IMR-90 (cell line): ENCODE measurements at regions not wholly inside any gene's neighbourhood (a gene's known extent, or its start where the extent isn't known, plus 50 kb on each side); places are given as distances from the start of the nearest gene placed in this dataset.

Experiments used
- BHLHE40 ChIP-seq: fragments of 150-350 bp; IDR thresholded peaks from 2 replicates; pipeline ENCODE4 v1.6.1; 2016; ENCODE audit warnings: mild to moderate bottlenecking, low read depth, low read length
- CTCF ChIP-seq: conservative IDR thresholded peaks from 2 replicates; pipeline ENCODE4 v1.5.1; 2012; ENCODE audit warnings: mild to moderate bottlenecking, low read depth, low read length, improper control_type of control experiment
- MAFK ChIP-seq: IDR thresholded peaks from 2 replicates; pipeline ENCODE4 v1.6.1; 2012; ENCODE audit warnings: low read depth, low read length, improper control_type of control experiment
- MXI1 ChIP-seq: IDR thresholded peaks from 2 replicates; pipeline ENCODE4 v1.6.1; 2012; ENCODE audit warnings: low read depth, mild to moderate bottlenecking, low read length, moderate library complexity, borderline replicate concordance
- POLR2A ChIP-seq: IDR thresholded peaks from 2 replicates; pipeline ENCODE4 v1.6.1; 2012; ENCODE audit warnings: mild to moderate bottlenecking, low read depth, low read length
- RCOR1 ChIP-seq: IDR thresholded peaks from 2 replicates; pipeline ENCODE4 v1.6.1; 2012; ENCODE audit warnings: mild to moderate bottlenecking, low read length, improper control_type of control experiment; ENCODE audit not compliant: insufficient replicate concordance
- SMC3 ChIP-seq: fragments of 150-350 bp; IDR thresholded peaks from 2 replicates; pipeline ENCODE4 v1.6.1; 2016; ENCODE audit warnings: low read depth, mild to moderate bottlenecking, antibody characterized with exemption, low read length, moderate library complexity

DNA sequence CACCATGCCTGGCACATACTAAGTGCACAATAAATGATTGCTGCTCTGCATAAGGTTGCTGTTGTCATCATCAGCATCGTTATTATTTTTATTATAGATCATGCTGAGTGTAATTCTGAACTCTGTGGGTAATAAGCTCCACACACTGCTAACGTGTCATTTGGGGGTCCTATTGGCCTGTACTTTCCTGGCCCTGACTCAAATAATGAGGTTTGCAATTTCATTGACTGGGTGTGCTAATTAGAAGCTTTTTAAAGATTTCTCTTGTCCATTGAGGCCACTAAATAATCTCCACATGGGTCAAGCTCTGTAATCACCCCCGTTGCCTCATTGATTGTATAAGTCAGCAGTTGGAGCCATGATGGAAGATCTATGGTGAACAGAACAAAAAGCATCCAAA is 320.8 kb upstream of the TMPO start:
- TF ChIP-seq RCOR1 = no peak
- no peak for TF ChIP-seq POLR2A
- TF ChIP-seq CTCF = no peak
- TF ChIP-seq MAFK = no peak
- no peak for TF ChIP-seq SMC3
- no peak for TF ChIP-seq MXI1
- no peak for TF ChIP-seq BHLHE40
